NCI-H1105 (cell line): ENCODE measurements at regions not wholly inside any gene's neighbourhood (a gene's known extent, or its start where the extent isn't known, plus 50 kb on each side); places are given as distances from the start of the nearest gene placed in this dataset.
"Not testable (repeated sequence)": the region's sequence is repeated elsewhere in the genome, so short reads cannot be mapped to it uniquely, and the experiment has no call there.

Experiments
- DNase-seq: peaks from one replicate; lab custom pipeline; 2025; lab: John Stamatoyannopoulos, UW

GRCh38 chr5:87105577-87105976 is 162.1 kb upstream of the RASA1 start:
- DNase-seq = no peak

GRCh38 chr5:87109746-87110145 is 157.9 kb upstream of the RASA1 start:
- DNase-seq = no peak

- no peak for DNase-seq
These were observed 157.0 kb upstream of the RASA1 start for GRCh38 chr5:87110721-87111120.

DNA sequence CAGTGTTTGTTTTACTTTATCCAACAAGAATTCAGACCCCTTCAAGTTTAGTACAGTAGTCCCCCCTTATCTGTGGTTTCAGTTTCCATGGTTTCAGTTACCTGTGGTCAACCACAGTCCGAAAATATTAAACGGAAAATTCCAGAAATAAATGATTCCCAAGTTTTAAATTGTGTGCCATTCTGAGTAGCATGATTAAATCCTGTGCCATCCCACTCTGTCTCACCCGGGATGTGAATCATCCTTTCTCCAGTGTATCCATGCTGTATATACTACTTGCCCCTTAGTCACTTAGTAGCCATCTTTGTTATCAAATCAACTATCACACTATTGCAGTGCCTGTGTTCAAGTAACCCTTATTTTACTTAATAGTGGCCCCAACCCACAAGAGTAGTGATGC is 153.8 kb upstream of the RASA1 start:
- no peak for DNase-seq

GRCh38 chr5:87114631-87115030 is 153.1 kb upstream of the RASA1 start:
- no peak for DNase-seq

GRCh38 chr5:87115839-87116364 is 151.8 kb upstream of the RASA1 start:
- DNase-seq = no peak

- DNase-seq = no peak
These were observed 150.7 kb upstream of the RASA1 start for GRCh38 chr5:87116825-87117512.

DNA sequence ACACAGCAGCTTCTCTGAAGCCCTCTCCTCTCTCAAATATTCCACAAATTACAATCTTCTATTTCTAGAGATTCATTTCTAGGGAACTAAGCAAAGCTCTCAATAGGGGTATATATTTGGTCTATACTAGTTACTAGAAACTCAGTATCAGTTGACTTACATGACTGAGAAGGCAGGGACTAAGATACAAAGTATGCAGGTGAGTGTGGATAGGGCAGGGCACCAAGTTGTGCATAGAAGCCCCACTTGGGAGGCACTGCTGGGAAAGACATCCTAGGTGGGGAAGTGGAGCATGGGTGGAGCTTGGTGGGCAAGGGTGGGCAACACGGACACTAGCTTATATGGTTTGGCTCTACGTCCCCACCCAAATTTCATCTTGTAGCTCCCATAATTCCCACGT is 148.1 kb upstream of the RASA1 start:
- no peak for DNase-seq

DNA sequence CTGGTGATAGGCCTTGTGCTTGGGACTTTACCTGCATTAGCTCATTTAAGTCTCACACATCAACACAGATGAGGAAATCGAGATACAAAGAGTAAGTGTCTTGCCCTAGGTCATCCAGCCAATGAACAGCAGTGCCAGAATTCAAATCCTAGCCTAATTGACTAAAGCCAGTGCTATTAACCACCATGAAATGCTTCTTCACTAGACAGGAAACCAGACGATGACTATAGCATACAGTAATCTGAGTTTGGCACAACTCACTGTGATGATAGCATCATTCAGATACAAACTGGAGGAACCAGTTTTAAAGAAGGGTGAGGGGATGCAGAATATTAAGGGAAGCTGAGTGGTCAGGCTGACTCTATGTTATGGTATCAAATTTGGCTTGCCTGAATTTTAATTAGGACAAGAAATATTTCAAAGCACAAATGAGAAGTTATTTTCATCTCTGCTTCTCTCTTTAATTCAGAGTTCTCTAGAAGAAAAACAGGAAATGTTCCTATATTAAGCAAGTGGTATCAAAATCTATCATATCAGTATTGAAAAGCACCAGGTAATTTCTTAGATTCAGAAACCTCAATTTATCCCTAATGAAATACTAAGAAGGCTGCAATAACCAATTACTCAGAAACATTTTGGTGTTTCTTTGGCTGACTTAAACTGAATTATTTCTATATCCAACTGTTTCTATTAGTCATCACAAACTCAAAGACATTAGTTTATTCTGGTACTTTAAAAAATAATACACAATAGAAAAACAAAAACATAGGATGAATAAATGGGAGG is 147.0 kb upstream of the RASA1 start:
- DNase-seq = no peak

GRCh38 chr5:87121304-87122150 is 146.2 kb upstream of the RASA1 start:
- DNase-seq = no peak

GRCh38 chr5:87122151-87122977 is 145.3 kb upstream of the RASA1 start:
- no peak for DNase-seq

GRCh38 chr5:87125766-87126165 is 141.9 kb upstream of the RASA1 start:
- DNase-seq = no peak

GRCh38 chr5:87126869-87127268 is 140.8 kb upstream of the RASA1 start:
- DNase-seq = no peak

GRCh38 chr5:87127426-87127825 is 140.3 kb upstream of the RASA1 start:
- no peak for DNase-seq

GRCh38 chr5:87127956-87128687 is 139.6 kb upstream of the RASA1 start:
- DNase-seq = no peak

DNA sequence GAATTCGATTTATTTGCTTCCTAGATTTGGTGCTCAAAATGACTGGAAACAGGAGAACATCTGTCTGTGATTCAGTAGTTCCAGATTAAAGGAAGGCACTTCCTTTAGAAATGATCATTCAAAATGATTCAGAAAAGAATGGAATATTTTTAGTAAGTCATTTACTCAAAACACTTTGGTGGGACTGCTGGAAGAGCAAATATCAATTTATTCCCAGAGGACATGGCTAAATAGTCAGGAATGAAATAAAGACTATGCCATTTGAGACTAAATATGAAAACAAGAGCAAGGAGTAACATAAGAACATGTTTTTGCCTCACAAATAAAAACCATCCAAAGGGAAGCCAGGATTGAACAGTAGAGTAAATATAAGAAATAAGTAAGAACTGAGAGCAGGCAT is 138.6 kb upstream of the RASA1 start:
- DNase-seq = no peak

GRCh38 chr5:87132696-87133095 is 135.0 kb upstream of the RASA1 start:
- DNase-seq = no peak

GRCh38 chr5:87134513-87134912 is 133.2 kb upstream of the RASA1 start:
- not testable (repeated sequence) for DNase-seq

DNA sequence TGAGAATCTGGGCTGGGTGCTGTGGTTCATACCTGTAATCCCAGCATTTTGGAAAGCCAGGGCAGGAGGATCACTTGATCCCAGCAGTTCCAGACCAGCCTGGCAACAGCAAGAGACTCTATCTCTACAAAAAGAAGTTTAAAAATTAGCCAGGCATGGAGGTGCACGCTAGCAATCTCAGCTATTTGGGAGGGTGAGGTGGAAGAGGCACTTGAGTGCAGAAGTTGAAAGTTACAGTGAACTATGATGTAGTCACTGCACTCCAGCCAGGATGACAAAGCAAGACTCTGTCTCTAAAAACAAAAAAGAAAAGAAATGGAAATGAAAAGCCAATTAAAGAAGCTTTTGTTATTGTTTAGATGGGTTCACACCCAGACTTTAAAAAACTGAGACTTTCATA is 131.6 kb upstream of the RASA1 start:
- no peak for DNase-seq

DNA sequence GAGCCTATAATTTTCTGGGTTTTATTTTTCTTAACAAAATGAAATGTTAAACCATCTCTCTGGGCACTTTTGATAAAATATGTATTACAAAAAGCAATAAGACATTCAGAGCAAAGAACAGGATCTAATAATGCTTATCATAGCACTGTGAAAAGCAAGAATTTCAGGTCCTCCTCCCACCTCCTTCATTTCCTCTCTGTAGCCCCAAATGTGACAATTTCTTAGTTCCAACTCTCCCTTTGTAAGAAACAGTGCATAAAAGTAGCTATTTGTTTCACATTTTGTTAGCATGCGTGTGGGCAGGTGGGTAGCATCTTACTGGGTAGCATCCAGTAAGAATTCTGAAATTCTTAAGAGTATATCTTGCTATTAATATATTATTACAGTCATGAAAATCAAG is 130.9 kb upstream of the RASA1 start:
- no peak for DNase-seq

- no peak for DNase-seq
These were observed 130.4 kb upstream of the RASA1 start for GRCh38 chr5:87137283-87137682.
